ENCODE measurements at regions not wholly inside any gene's neighbourhood (a gene's known extent, or its start where the extent isn't known, plus 50 kb on each side); places are given as distances from the start of the nearest gene placed in this dataset.

GRCh38 chr17:54221499-54221898 is 398.8 kb downstream of the KIF2B start:
- H3K36me3 ChIP-seq = no peaks in the 10 kb centered on the region
- H3K4me3 ChIP-seq (ENCODE audit: low read depth, low read length) = no peak overlapping the region
- no peaks in the 10 kb centered on the region for H3K9me3 ChIP-seq (ENCODE audit: severe bottlenecking)
- H3K27ac ChIP-seq = no peak overlapping the region
- no peak for TF ChIP-seq CTCF (IDR thresholded peaks at IDR 0.05; ENCODE audit: low read depth, low read length)
- no peak for DNase-seq
- H3K27me3 ChIP-seq (ENCODE audit: insufficient read depth, low read depth, severe bottlenecking) = no peaks in the 10 kb centered on the region

GRCh38 chr17:54235571-54235970 is 412.8 kb downstream of the KIF2B start:
- no peaks in the 10 kb centered on the region for H3K9me3 ChIP-seq (ENCODE audit: severe bottlenecking)
- no peaks in the 10 kb centered on the region for H3K27me3 ChIP-seq (ENCODE audit: insufficient read depth, low read depth, severe bottlenecking)
- no peak for TF ChIP-seq CTCF (IDR thresholded peaks at IDR 0.05; ENCODE audit: low read depth, low read length)
- no peak for DNase-seq
- H3K36me3 ChIP-seq = no peaks in the 10 kb centered on the region
- no peak overlapping the region for H3K4me3 ChIP-seq (ENCODE audit: low read depth, low read length)
- no peak overlapping the region for H3K27ac ChIP-seq

- H3K9me3 ChIP-seq (ENCODE audit: severe bottlenecking) = no peaks in the 10 kb centered on the region
- no peak overlapping the region for H3K27ac ChIP-seq
- H3K36me3 ChIP-seq = no peaks in the 10 kb centered on the region
- TF ChIP-seq CTCF (IDR thresholded peaks at IDR 0.05; ENCODE audit: low read depth, low read length) = no peak
- DNase-seq = no peak
- H3K4me3 ChIP-seq (ENCODE audit: low read depth, low read length) = no peak overlapping the region
- no peaks in the 10 kb centered on the region for H3K27me3 ChIP-seq (ENCODE audit: insufficient read depth, low read depth, severe bottlenecking)
These were observed 415.3 kb downstream of the KIF2B start for GRCh38 chr17:54237911-54238515.

- no peak for DNase-seq
- Histone ChIP-seq H3K27ac (no peak overlapping the region), H3K9me3 (ENCODE audit: severe bottlenecking) (no peaks in the 10 kb centered on the region), H3K36me3 (no peaks in the 10 kb centered on the region), H3K27me3 (ENCODE audit: insufficient read depth, low read depth, severe bottlenecking) (no peaks in the 10 kb centered on the region), H3K4me3 (ENCODE audit: low read depth, low read length) (no peak overlapping the region)
- no peak for TF ChIP-seq CTCF (IDR thresholded peaks at IDR 0.05; ENCODE audit: low read depth, low read length)
These were observed 416.6 kb downstream of the KIF2B start for GRCh38 chr17:54239291-54239690.

- TF ChIP-seq CTCF (IDR thresholded peaks at IDR 0.05; ENCODE audit: low read depth, low read length) = no peak
- no peak overlapping the region for H3K27ac ChIP-seq
- no peak for DNase-seq
- H3K4me3 ChIP-seq (ENCODE audit: low read depth, low read length) = no peak overlapping the region
- H3K36me3 ChIP-seq = no peaks in the 10 kb centered on the region
- H3K9me3 ChIP-seq (ENCODE audit: severe bottlenecking) = peaks cover 7% of the 10 kb centered on the region
- H3K27me3 ChIP-seq (ENCODE audit: insufficient read depth, low read depth, severe bottlenecking) = no peaks in the 10 kb centered on the region
These were observed 433.0 kb downstream of the KIF2B start for GRCh38 chr17:54255696-54256095.

- Histone ChIP-seq H3K27ac (no peak overlapping the region), H3K27me3 (ENCODE audit: insufficient read depth, low read depth, severe bottlenecking) (no peaks in the 10 kb centered on the region), H3K36me3 (no peaks in the 10 kb centered on the region), H3K9me3 (ENCODE audit: severe bottlenecking) (peaks cover 9% of the 10 kb centered on the region), H3K4me3 (ENCODE audit: low read depth, low read length) (no peak overlapping the region)
- no peak for TF ChIP-seq CTCF (IDR thresholded peaks at IDR 0.05; ENCODE audit: low read depth, low read length)
- DNase-seq = no peak
These were observed 433.7 kb downstream of the KIF2B start for GRCh38 chr17:54256401-54256929.
